ENCODE measurements at regions not wholly inside any gene's neighbourhood (a gene's known extent, or its start where the extent isn't known, plus 50 kb on each side); places are given as distances from the start of the nearest gene placed in this dataset.

DNA sequence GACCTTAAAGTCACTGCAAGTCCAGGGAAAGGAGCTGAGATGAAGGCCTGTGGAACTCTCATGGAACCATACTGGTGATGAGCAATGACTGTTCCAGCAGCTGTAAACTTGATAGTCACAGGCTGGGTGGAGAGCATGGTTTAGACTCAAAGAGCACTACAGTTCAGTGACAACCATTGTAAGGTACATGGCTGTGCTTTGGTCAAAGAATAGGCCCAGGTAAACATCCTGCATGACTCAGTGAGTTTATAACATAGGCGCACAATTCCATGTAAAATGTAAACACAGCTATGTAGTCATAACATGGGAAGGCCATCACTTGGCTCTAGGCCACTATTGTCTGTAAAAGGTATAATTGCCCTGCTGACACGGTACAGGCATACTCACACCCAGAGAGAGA is 119.3 kb upstream of the FSCB start:
- DNase-seq (no peak), ATAC-seq (no peak)
- Histone ChIP-seq H3K4me1 (no peaks in the 10 kb centered on the region), H3K27ac (no peak overlapping the region), H3K9me3 (no peaks in the 10 kb centered on the region), H3K36me3 (ENCODE audit: insufficient read depth in 1 of 2, low read depth in 1 of 2) (no peaks in the 10 kb centered on the region), H3K4me3 (no peak overlapping the region), H3K27me3 (ENCODE audit: insufficient read depth in 3 of 3, low read length in 2 of 3) (no peaks in the 10 kb centered on the region)
- WGBS, 3 donors: 69 to 80% (median 75%) methylated on average over 2 of the region's 2 CpGs
- intact Hi-C loops (cut with DNase I): no loop called here
- TF ChIP-seq, protein P1, sequence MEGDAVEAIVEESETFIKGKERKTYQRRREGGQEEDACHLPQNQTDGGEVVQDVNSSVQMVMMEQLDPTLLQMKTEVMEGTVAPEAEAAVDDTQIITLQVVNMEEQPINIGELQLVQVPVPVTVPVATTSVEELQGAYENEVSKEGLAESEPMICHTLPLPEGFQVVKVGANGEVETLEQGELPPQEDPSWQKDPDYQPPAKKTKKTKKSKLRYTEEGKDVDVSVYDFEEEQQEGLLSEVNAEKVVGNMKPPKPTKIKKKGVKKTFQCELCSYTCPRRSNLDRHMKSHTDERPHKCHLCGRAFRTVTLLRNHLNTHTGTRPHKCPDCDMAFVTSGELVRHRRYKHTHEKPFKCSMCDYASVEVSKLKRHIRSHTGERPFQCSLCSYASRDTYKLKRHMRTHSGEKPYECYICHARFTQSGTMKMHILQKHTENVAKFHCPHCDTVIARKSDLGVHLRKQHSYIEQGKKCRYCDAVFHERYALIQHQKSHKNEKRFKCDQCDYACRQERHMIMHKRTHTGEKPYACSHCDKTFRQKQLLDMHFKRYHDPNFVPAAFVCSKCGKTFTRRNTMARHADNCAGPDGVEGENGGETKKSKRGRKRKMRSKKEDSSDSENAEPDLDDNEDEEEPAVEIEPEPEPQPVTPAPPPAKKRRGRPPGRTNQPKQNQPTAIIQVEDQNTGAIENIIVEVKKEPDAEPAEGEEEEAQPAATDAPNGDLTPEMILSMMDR (IDR thresholded peaks at IDR 0.05): no peak

DNA sequence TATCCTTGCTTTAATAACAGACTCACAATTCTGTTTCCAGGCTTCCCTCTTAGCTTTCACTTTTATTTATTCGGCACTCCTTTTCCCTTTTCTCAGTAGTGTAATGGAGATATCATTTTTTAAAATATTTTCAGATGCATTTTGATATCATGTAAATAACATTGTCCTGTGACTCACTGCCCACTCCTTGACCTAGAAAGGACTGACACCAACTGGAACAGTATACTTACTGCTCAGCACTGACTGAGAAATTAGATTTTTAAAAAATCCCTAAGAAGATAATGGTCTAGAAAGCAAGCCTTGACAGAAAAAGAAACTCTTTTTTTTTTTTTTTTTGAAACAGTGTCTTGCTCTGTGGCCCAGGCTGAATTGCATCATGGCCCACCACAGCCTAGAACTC is 118.0 kb upstream of the FSCB start:
- no peaks in the 10 kb centered on the region for H3K36me3 ChIP-seq (ENCODE audit: insufficient read depth in 1 of 2, low read depth in 1 of 2)
- H3K9me3 ChIP-seq: no peaks in the 10 kb centered on the region
- intact Hi-C loops (cut with DNase I): no loop called here
- no peak overlapping the region for H3K27ac ChIP-seq
- no peaks in the 10 kb centered on the region for H3K4me1 ChIP-seq
- H3K4me3 ChIP-seq: no peak overlapping the region
- no peaks in the 10 kb centered on the region for H3K27me3 ChIP-seq (ENCODE audit: insufficient read depth in 3 of 3, low read length in 2 of 3)
- WGBS, 3 donors: 81 to 86% (median 81%) methylated on average over 1 of the region's 1 CpG
- no peak for DNase-seq
- ATAC-seq: no peak
- TF ChIP-seq, protein P1 (IDR thresholded peaks at IDR 0.05): no peak

DNA sequence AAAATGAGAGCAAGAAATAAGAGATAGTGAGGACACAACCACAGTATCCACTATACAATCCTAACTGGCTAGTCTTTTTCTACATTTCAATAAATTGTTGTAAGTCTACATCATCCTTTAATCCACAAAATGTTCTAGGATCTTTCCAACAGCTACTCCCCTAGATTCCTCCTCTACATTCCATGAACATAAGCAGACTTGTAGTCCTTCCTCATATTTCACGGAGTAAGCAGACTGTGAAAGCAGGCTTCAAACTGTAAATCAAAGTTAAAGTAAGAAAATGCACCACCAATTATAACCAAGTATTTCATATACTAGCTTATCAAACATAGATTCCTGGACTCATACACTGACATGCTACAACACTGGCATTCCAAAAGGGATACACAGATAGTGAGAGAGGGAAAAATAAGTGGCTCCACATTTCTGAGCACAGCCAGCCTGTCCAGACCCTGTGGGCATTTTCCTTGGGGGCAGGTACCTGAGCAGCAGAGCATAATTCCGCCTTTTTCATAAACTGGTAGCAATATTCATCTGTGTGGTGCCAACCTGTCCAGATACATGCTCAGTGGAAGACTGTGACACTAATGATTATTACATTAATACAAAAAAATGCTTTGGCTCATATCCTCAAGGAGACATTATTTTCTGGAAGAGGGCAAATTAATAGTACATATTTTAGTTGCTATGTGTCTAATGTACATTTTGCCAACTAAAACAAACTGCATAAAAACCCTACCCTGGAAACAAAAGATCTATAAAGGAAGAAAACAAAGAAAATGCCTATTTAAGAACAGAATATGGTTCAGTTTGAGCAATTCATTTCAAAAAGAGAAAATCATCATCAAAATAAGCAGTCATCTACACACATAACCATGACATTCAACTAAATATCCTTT is 113.3 kb upstream of the FSCB start:
- H3K4me3 ChIP-seq: no peak overlapping the region
- no peaks in the 10 kb centered on the region for H3K36me3 ChIP-seq (ENCODE audit: insufficient read depth in 1 of 2, low read depth in 1 of 2)
- intact Hi-C loops (cut with DNase I): no loop called here
- TF ChIP-seq, protein P1 (IDR thresholded peaks at IDR 0.05): no peak
- DNase-seq: no peak
- H3K27ac ChIP-seq: no peak overlapping the region
- WGBS, 3 donors: 50 to 54% (median 51%) methylated on average over 2 of the region's 2 CpGs
- H3K9me3 ChIP-seq: no peaks in the 10 kb centered on the region
- no peak for ATAC-seq
- no peaks in the 10 kb centered on the region for H3K4me1 ChIP-seq
- H3K27me3 ChIP-seq (ENCODE audit: insufficient read depth in 3 of 3, low read length in 2 of 3): no peaks in the 10 kb centered on the region

DNA sequence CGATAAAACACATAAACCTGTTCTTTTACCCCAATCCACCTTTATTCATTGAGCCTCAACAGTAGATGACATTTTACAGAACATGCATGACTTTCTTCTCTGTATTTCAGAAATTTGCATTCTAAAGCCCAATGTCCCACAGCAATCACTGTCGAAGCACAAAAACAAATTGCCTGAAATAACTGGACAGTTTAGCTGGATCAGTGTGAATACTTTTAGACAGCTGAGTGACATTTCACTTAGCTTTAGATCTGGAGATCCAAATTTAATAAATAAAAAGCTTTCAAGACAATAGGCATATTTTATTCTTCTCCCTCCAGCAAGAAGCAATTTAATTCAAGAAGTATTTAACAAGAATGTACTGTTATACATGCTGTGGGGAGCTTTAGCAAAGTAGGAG is 109.1 kb upstream of the FSCB start:
- intact Hi-C loops (cut with DNase I): no loop called here
- Histone ChIP-seq H3K4me1 (no peaks in the 10 kb centered on the region), H3K9me3 (no peaks in the 10 kb centered on the region), H3K27me3 (ENCODE audit: insufficient read depth in 3 of 3, low read length in 2 of 3) (no peaks in the 10 kb centered on the region), H3K4me3 (no peak overlapping the region), H3K36me3 (ENCODE audit: insufficient read depth in 1 of 2, low read depth in 1 of 2) (no peaks in the 10 kb centered on the region), H3K27ac (no peak overlapping the region)
- WGBS, 3 donors: 89 to 98% (median 91%) methylated on average over 2 of the region's 2 CpGs
- DNase-seq: no peak
- TF ChIP-seq, protein P1 (IDR thresholded peaks at IDR 0.05): no peak
- no peak for ATAC-seq

Data from psoas muscle (tissue), 7 donors.